ENCODE measurements at regions not wholly inside any gene's neighbourhood (a gene's known extent, or its start where the extent isn't known, plus 50 kb on each side); places are given as distances from the start of the nearest gene placed in this dataset.

- Histone ChIP-seq H3K4me2 (no peak overlapping the region), H2AFZ (ENCODE audit: low read depth) (no peak overlapping the region), H4K20me1 (ENCODE audit: insufficient read depth) (no peaks in the 10 kb centered on the region), H3K4me1 (ENCODE audit: low read depth, poor library complexity, severe bottlenecking) (no peaks in the 10 kb centered on the region), H3K9ac (no peak overlapping the region), H3K36me3 (ENCODE audit: insufficient read depth) (no peaks in the 10 kb centered on the region), H3K27me3 (ENCODE audit: insufficient read depth, low read depth) (no peaks in the 10 kb centered on the region), H3K79me2 (ENCODE audit: insufficient read depth, low read depth) (no peaks in the 10 kb centered on the region), H3K4me3 (IDR thresholded peaks at IDR 0.05; ENCODE audit: insufficient read depth, low read depth, low read length) (no peak overlapping the region), H3K27ac (no peak overlapping the region)
- TF ChIP-seq, protein P1, sequence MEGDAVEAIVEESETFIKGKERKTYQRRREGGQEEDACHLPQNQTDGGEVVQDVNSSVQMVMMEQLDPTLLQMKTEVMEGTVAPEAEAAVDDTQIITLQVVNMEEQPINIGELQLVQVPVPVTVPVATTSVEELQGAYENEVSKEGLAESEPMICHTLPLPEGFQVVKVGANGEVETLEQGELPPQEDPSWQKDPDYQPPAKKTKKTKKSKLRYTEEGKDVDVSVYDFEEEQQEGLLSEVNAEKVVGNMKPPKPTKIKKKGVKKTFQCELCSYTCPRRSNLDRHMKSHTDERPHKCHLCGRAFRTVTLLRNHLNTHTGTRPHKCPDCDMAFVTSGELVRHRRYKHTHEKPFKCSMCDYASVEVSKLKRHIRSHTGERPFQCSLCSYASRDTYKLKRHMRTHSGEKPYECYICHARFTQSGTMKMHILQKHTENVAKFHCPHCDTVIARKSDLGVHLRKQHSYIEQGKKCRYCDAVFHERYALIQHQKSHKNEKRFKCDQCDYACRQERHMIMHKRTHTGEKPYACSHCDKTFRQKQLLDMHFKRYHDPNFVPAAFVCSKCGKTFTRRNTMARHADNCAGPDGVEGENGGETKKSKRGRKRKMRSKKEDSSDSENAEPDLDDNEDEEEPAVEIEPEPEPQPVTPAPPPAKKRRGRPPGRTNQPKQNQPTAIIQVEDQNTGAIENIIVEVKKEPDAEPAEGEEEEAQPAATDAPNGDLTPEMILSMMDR (conservative IDR thresholded peaks at IDR 0.05; ENCODE audit: low read depth, low read length), result no peak
These were observed 178.4 kb downstream of the MACROH2A1 start for GRCh38 chr5:135220394-135221186.

DNA sequence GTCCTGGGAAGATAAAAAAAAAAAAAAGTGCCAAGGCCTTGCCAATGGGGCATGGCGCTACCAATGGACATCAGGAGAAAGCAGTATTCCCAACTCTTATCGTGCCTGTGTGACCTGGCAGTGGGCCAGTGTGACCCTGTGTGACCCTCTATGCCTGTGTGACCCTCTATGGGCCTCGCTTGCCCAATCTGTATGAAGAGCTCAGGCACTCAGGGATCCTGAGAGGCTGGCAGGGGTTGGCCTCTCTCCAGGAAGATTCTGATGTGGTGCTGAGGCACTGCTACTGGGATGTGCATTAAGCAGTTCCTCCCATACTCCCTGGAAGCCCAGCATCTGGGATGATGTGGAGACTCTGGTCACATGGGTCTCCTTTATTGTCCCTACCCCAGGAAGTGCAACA lies 179.2 kb downstream of the MACROH2A1 start:
- Histone ChIP-seq H3K27ac (no peak overlapping the region), H2AFZ (ENCODE audit: low read depth) (no peak overlapping the region), H3K36me3 (ENCODE audit: insufficient read depth) (no peaks in the 10 kb centered on the region), H3K4me2 (no peak overlapping the region), H3K4me3 (IDR thresholded peaks at IDR 0.05; ENCODE audit: insufficient read depth, low read depth, low read length) (no peak overlapping the region), H3K4me1 (ENCODE audit: low read depth, poor library complexity, severe bottlenecking) (no peaks in the 10 kb centered on the region), H4K20me1 (ENCODE audit: insufficient read depth) (no peaks in the 10 kb centered on the region), H3K79me2 (ENCODE audit: insufficient read depth, low read depth) (no peaks in the 10 kb centered on the region), H3K27me3 (ENCODE audit: insufficient read depth, low read depth) (no peaks in the 10 kb centered on the region), H3K9ac (no peak overlapping the region)
- TF ChIP-seq, protein P1 (conservative IDR thresholded peaks at IDR 0.05; ENCODE audit: low read depth, low read length), result no peak

DNA sequence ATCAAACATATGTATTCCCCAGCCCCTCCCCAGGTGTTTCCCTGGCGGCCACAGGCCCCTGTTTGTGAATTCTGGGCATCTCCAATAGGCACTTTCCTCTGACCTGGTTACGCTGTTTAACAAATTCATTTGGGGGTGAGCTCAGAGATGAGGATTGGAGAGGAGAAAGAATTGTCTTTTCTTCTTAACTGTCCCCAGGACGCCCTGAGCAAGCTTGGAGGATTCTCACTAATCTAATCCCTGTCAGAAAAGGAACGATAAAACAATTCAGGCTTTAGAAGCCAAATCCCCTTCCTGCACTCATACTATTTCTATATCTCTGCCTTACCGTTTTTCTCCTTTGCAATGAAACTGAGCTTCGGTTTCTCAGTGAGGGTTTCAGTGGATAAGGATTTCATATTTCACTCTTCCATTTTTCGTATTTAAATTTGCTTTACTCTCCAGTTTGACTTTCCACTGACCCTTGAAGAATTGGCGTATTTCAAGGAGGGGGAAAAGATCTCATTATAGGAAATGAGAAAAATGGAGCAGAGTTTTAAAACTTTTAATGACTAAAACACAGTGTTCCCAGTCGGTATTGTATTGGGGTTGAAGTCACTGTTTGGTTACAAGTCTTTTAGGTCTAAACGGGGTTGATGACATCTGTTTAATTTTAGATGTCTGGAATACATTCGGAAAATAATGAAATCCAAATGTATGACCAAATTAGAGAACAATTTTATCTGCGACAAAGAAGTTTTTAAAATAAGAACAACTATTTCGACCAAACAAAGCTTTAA lies 180.1 kb downstream of the MACROH2A1 start:
- Histone ChIP-seq H2AFZ (ENCODE audit: low read depth) (no peak overlapping the region), H4K20me1 (ENCODE audit: insufficient read depth) (no peaks in the 10 kb centered on the region), H3K4me1 (ENCODE audit: low read depth, poor library complexity, severe bottlenecking) (no peaks in the 10 kb centered on the region), H3K27me3 (ENCODE audit: insufficient read depth, low read depth) (no peaks in the 10 kb centered on the region), H3K79me2 (ENCODE audit: insufficient read depth, low read depth) (no peaks in the 10 kb centered on the region), H3K9ac (no peak overlapping the region), H3K4me3 (IDR thresholded peaks at IDR 0.05; ENCODE audit: insufficient read depth, low read depth, low read length) (no peak overlapping the region), H3K36me3 (ENCODE audit: insufficient read depth) (no peaks in the 10 kb centered on the region), H3K27ac (no peak overlapping the region), H3K4me2 (no peak overlapping the region)
- TF ChIP-seq, protein P1 (conservative IDR thresholded peaks at IDR 0.05; ENCODE audit: low read depth, low read length), result no peak

GRCh38 chr5:135218486-135218755 lies 180.6 kb downstream of the MACROH2A1 start:
- TF ChIP-seq, protein P1 (conservative IDR thresholded peaks at IDR 0.05; ENCODE audit: low read depth, low read length), result no peak
- Histone ChIP-seq H3K4me3 (IDR thresholded peaks at IDR 0.05; ENCODE audit: insufficient read depth, low read depth, low read length) (no peak overlapping the region), H3K27ac (no peak overlapping the region), H3K9ac (no peak overlapping the region), H3K27me3 (ENCODE audit: insufficient read depth, low read depth) (no peaks in the 10 kb centered on the region), H4K20me1 (ENCODE audit: insufficient read depth) (no peaks in the 10 kb centered on the region), H3K36me3 (ENCODE audit: insufficient read depth) (no peaks in the 10 kb centered on the region), H3K4me2 (no peak overlapping the region), H3K4me1 (ENCODE audit: low read depth, poor library complexity, severe bottlenecking) (no peaks in the 10 kb centered on the region), H2AFZ (ENCODE audit: low read depth) (no peak overlapping the region), H3K79me2 (ENCODE audit: insufficient read depth, low read depth) (no peaks in the 10 kb centered on the region)
